GM12878 (cell line): ENCODE measurements at regions not wholly inside any gene's neighbourhood (a gene's known extent, or its start where the extent isn't known, plus 50 kb on each side); places are given as distances from the start of the nearest gene placed in this dataset.

ENCODE experiments used
- BCL3 ChIP-seq: IDR thresholded peaks from 2 replicates; pipeline ENCODE4 v1.6.1; 2011; ENCODE audit warnings: borderline replicate concordance, low read depth, mild to moderate bottlenecking, moderate library complexity, low read length; ENCODE audit not compliant: insufficient read depth, poor library complexity, severe bottlenecking
- BHLHE40 ChIP-seq, 2 experiments: fragments of 450-650 bp in 1 of 2; IDR thresholded peaks; 2 replicates each; pipeline ENCODE4 v1.6.1; 2011 to 2017; ENCODE audit warnings: low read depth in 2 of 2, borderline replicate concordance in 1 of 2, improper control_type of control experiment in 1 of 2, low read length in 1 of 2, mild to moderate bottlenecking in 1 of 2
- BRCA1 ChIP-seq: IDR thresholded peaks from 2 replicates; pipeline ENCODE4 v1.6.1; 2011; ENCODE audit warnings: low read depth, low read length, improper control_type of control experiment
- CBFB ChIP-seq: IDR thresholded peaks from 2 replicates; pipeline ENCODE4 v1.6.1; 2016; ENCODE audit warnings: antibody characterized with exemption, low read depth
- CREM ChIP-seq: IDR thresholded peaks from 2 replicates; pipeline ENCODE4 v1.6.1; 2014; ENCODE audit warnings: antibody characterized with exemption, low read depth
- DPF2 ChIP-seq: fragments of 450-650 bp; IDR thresholded peaks from 2 replicates; pipeline ENCODE4 v1.6.1; 2017; ENCODE audit warnings: mild to moderate bottlenecking
- MLLT1 ChIP-seq: fragments of 450-650 bp; IDR thresholded peaks from 2 replicates; pipeline ENCODE4 v1.6.1; 2016; ENCODE audit warnings: mild to moderate bottlenecking
- NFXL1 ChIP-seq: fragments of 450-650 bp; IDR thresholded peaks from 2 replicates; pipeline ENCODE4 v1.6.1; 2017; ENCODE audit warnings: antibody characterized with exemption, mild to moderate bottlenecking, borderline replicate concordance
- NRF1 ChIP-seq: conservative IDR thresholded peaks from 2 replicates; pipeline ENCODE4 v1.6.1; 2011; ENCODE audit warnings: mild to moderate bottlenecking, low read depth, low read length, improper control_type of control experiment
- POU2F2 ChIP-seq: IDR thresholded peaks from 3 replicates; pipeline ENCODE4 v1.6.1; 2011; ENCODE audit warnings: low read depth, mild to moderate bottlenecking, low read length, borderline replicate concordance
- RAD51 ChIP-seq: fragments of 450-650 bp; IDR thresholded peaks from 2 replicates; pipeline ENCODE4 v1.6.1; 2016; ENCODE audit warnings: moderate library complexity, mild to moderate bottlenecking, inconsistent platforms
- RELA ChIP-seq: fragments of 450-650 bp; IDR thresholded peaks from 2 replicates; pipeline ENCODE4 v1.8.0; 2014; ENCODE audit warnings: borderline replicate concordance; ENCODE audit not compliant: partially characterized antibody
- RUNX3 ChIP-seq: IDR thresholded peaks from 2 replicates; pipeline ENCODE4 v1.6.1; 2012; ENCODE audit warnings: low read length, inconsistent platforms
- SMAD1 ChIP-seq: fragments of 450-650 bp; IDR thresholded peaks from 2 replicates; pipeline ENCODE4 v1.6.1; 2018; ENCODE audit warnings: mild to moderate bottlenecking, low read depth; ENCODE audit not compliant: partially characterized antibody
- SRF ChIP-seq, 2 experiments: IDR thresholded peaks; 2 replicates each; pipeline ENCODE4 v1.6.1; 2011; ENCODE audit warnings: low read depth in 2 of 2, low read length in 2 of 2, mild to moderate bottlenecking in 1 of 2, moderate library complexity in 1 of 2
- SUZ12 ChIP-seq: fragments of 200-600 bp; sonication (generic); IDR thresholded peaks from one replicate; pipeline ENCODE4 v1.6.1; 2018; ENCODE audit warnings: antibody characterized with exemption, mild to moderate bottlenecking; ENCODE audit not compliant: unreplicated experiment
- YY1 ChIP-seq: IDR thresholded peaks from 2 replicates; pipeline ENCODE4 v1.6.1; 2011; ENCODE audit warnings: low read depth, mild to moderate bottlenecking, low read length
- ZBTB33 ChIP-seq: fragments of 450-650 bp; IDR thresholded peaks from 2 replicates; pipeline ENCODE4 v1.6.1; 2017; ENCODE audit warnings: mild to moderate bottlenecking
- ZNF622 ChIP-seq: fragments of 450-650 bp; IDR thresholded peaks from 2 replicates; pipeline ENCODE4 v1.6.1; 2017; ENCODE audit warnings: mild to moderate bottlenecking, inconsistent platforms
- ZSCAN29 ChIP-seq: fragments of 450-650 bp; IDR thresholded peaks from 2 replicates; pipeline ENCODE4 v1.6.1; 2017; ENCODE audit warnings: mild to moderate bottlenecking, moderate library complexity
- TF ChIP-seq, protein P1 (sequence below): fragments of 450-650 bp; formaldehyde crosslinking; IDR thresholded peaks from 2 replicates; pipeline ENCODE4 v1.4.0; 2022; ENCODE audit warnings: mild to moderate bottlenecking, moderate library complexity

- TF ChIP-seq ZBTB33 = no peak
- peak; percentile 20; the same call in 1 of the 2 replicates for TF ChIP-seq DPF2
- no peak for TF ChIP-seq YY1
- TF ChIP-seq CBFB = no peak
- no peak for TF ChIP-seq SMAD1
- TF ChIP-seq, protein P1, sequence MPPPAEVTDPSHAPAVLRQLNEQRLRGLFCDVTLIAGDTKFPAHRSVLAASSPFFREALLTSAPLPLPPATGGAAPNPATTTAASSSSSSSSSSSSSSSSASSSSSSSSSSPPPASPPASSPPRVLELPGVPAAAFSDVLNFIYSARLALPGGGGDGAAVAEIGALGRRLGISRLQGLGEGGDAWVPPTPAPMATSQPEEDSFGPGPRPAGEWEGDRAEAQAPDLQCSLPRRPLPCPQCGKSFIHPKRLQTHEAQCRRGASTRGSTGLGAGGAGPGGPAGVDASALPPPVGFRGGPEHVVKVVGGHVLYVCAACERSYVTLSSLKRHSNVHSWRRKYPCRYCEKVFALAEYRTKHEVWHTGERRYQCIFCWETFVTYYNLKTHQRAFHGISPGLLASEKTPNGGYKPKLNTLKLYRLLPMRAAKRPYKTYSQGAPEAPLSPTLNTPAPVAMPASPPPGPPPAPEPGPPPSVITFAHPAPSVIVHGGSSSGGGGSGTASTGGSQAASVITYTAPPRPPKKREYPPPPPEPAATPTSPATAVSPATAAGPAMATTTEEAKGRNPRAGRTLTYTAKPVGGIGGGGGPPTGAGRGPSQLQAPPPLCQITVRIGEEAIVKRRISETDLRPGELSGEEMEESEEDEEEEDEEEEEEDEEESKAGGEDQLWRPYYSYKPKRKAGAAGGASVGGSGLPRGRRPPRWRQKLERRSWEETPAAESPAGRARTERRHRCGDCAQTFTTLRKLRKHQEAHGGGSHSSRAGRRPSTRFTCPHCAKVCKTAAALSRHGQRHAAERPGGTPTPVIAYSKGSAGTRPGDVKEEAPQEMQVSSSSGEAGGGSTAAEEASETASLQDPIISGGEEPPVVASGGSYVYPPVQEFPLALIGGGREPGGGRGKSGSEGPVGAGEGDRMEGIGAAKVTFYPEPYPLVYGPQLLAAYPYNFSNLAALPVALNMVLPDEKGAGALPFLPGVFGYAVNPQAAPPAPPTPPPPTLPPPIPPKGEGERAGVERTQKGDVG (CRISPR knock-in tag) = no peak
- no peak for TF ChIP-seq RAD51
- TF ChIP-seq RELA = no peak
- TF ChIP-seq RUNX3 = no peak; the same call in 1 of the 2 replicates
- TF ChIP-seq NFXL1 = no peak
- TF ChIP-seq BHLHE40 (IDR thresholded peaks at IDR 0.05; ENCODE audit: borderline replicate concordance in 1 of 2, low read depth in 2 of 2, low read length in 1 of 2) = peak; percentile 44 to 69; a peak in 3 of 4 replicates
- TF ChIP-seq CREM = no peak
- TF ChIP-seq BRCA1 = no peak
- TF ChIP-seq BCL3 = no peak
- no peak for TF ChIP-seq SUZ12
- no peak for TF ChIP-seq POU2F2
- TF ChIP-seq MLLT1 = no peak
- no peak for TF ChIP-seq ZSCAN29
- TF ChIP-seq NRF1 = no peak
- no peak for TF ChIP-seq SRF (IDR thresholded peaks at IDR 0.05; ENCODE audit: low read depth in 2 of 2, low read length in 2 of 2)
- TF ChIP-seq ZNF622 = no peak
Observed at GRCh38 chr10:3877211-3878000, 92.4 kb upstream of the KLF6 start (continued).
